ENCODE measurements at regions not wholly inside any gene's neighbourhood (a gene's known extent, or its start where the extent isn't known, plus 50 kb on each side); places are given as distances from the start of the nearest gene placed in this dataset.
"Not testable (repeated sequence)": the region's sequence is repeated elsewhere in the genome, so short reads cannot be mapped to it uniquely, and the experiment has no call there.

DNA sequence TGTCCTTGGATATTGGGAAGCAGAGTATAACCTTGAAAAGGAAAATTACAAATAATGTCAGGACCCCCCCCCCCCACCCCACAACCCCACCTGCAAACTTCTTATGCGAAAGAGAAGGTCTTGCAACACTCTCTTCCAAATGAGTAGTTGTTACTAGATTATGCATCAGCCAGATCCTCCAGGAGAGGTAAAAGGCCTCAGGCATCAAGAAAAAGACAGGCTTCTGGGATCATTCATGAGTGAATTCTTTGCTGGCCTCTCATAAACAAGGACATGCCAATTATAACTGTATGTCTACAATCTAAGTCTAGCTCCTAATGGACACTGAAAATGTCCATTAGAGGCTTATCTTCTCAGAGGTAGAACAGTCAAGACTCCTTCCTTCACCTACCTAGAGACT is 1443.3 kb downstream of the RAPGEF2 start:
- H3K4me3 ChIP-seq (ENCODE audit: low read depth, low read length) = no peak overlapping the region
- TF ChIP-seq, protein P1, sequence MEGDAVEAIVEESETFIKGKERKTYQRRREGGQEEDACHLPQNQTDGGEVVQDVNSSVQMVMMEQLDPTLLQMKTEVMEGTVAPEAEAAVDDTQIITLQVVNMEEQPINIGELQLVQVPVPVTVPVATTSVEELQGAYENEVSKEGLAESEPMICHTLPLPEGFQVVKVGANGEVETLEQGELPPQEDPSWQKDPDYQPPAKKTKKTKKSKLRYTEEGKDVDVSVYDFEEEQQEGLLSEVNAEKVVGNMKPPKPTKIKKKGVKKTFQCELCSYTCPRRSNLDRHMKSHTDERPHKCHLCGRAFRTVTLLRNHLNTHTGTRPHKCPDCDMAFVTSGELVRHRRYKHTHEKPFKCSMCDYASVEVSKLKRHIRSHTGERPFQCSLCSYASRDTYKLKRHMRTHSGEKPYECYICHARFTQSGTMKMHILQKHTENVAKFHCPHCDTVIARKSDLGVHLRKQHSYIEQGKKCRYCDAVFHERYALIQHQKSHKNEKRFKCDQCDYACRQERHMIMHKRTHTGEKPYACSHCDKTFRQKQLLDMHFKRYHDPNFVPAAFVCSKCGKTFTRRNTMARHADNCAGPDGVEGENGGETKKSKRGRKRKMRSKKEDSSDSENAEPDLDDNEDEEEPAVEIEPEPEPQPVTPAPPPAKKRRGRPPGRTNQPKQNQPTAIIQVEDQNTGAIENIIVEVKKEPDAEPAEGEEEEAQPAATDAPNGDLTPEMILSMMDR (IDR thresholded peaks at IDR 0.05; ENCODE audit: insufficient read depth, low read depth, low read length) = no peak
- DNase-seq (ENCODE audit: low read depth) = no peak

- H3K4me3 ChIP-seq (ENCODE audit: low read depth, low read length); DNase-seq (ENCODE audit: low read depth): not testable (repeated sequence)
Measured at GRCh38 chr4:160549951-160550519, 1447.2 kb downstream of the RAPGEF2 start.

GRCh38 chr4:160562661-160563060 is 1459.8 kb downstream of the RAPGEF2 start:
- DNase-seq (ENCODE audit: low read depth) = no peak

DNA sequence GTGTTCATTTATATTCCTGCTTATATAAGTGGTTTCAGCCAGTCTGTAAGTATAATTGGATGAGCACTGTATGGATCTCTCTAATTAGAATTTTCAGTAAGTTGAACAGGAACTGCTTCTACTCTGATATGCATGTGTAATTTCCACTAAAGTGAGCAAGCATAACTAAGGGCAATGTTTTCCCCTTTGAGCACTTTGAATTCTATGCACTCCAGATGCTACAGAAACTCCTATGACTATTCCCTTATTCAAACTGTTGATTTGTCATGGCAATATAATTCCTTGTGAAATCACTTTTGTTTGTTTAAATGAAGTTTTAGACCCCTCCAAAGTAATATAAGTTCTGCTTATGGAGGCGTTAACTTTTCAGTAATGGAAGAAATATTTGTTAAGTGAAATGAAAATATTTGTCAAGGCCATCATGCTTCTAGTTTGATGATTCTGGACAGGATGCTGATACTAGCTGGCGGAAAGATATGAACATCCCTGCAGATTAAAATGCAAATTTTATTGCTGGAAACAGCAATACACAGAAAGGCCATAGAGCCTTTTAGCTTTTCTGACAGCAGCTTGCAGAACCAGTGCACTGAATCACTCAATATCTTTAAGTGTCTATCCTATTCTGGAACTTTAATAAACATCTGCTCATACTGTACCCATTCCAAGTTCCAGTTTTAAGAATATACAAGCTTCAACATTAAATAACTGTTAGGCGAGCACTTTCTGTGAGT is 1460.8 kb downstream of the RAPGEF2 start:
- H3K4me3 ChIP-seq (ENCODE audit: low read depth, low read length) = no peak overlapping the region
- TF ChIP-seq, protein P1 (IDR thresholded peaks at IDR 0.05; ENCODE audit: insufficient read depth, low read depth, low read length) = no peak
- DNase-seq (ENCODE audit: low read depth) = no peak

More at GRCh38 chr4:160562661-160563060, 1459.8 kb downstream of the RAPGEF2 start:
- no peak overlapping the region for H3K4me3 ChIP-seq (ENCODE audit: low read depth, low read length)
- TF ChIP-seq, protein P1 (IDR thresholded peaks at IDR 0.05; ENCODE audit: insufficient read depth, low read depth, low read length) = no peak

GRCh38 chr4:160567634-160568033 is 1464.8 kb downstream of the RAPGEF2 start:
- no peak for DNase-seq (ENCODE audit: low read depth)
- H3K4me3 ChIP-seq (ENCODE audit: low read depth, low read length) = no peak overlapping the region
- TF ChIP-seq, protein P1 (IDR thresholded peaks at IDR 0.05; ENCODE audit: insufficient read depth, low read depth, low read length) = no peak

GRCh38 chr4:160570271-160570670 is 1467.4 kb downstream of the RAPGEF2 start:
- H3K4me3 ChIP-seq (ENCODE audit: low read depth, low read length) = no peak overlapping the region
- DNase-seq (ENCODE audit: low read depth) = no peak
- TF ChIP-seq, protein P1 (IDR thresholded peaks at IDR 0.05; ENCODE audit: insufficient read depth, low read depth, low read length) = no peak

- H3K4me3 ChIP-seq (ENCODE audit: low read depth, low read length); DNase-seq (ENCODE audit: low read depth): not testable (repeated sequence)
Measured at GRCh38 chr4:160574272-160574671, 1471.4 kb downstream of the RAPGEF2 start.

DNA sequence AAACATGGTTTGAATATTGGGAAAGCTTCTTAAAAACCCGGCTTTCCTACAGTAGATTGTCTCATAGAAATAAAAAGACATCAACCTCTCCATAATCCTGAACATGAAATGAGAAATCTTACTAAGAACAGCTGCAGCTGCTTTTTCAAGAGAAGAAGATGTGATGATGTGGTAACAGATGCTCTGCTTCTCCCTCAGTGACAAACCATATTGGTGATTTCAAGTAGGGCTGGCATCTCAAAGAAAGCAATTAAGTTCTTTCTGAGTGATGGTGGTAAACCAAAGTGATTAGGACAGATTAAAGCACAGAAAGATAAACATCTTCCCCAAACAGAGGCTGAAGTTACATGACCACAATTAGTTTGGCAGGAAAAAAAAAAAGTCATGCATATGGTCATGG is 1477.7 kb downstream of the RAPGEF2 start:
- H3K4me3 ChIP-seq (ENCODE audit: low read depth, low read length) = no peak overlapping the region
- DNase-seq (ENCODE audit: low read depth) = no peak
- TF ChIP-seq, protein P1 (IDR thresholded peaks at IDR 0.05; ENCODE audit: insufficient read depth, low read depth, low read length) = no peak
